GM23248 (cell line): ENCODE measurements at regions not wholly inside any gene's neighbourhood (a gene's known extent, or its start where the extent isn't known, plus 50 kb on each side); places are given as distances from the start of the nearest gene placed in this dataset.

Source experiments
- EZH2 ChIP-seq: fragments of 200-600 bp; sonication (generic); IDR thresholded peaks from 2 replicates; pipeline ENCODE4 v1.6.1; 2018; ENCODE audit warnings: antibody characterized with exemption, mild to moderate bottlenecking; ENCODE audit not compliant: insufficient read depth, poor library complexity, severe bottlenecking
- EZH2phosphoT487 ChIP-seq: fragments of 200-600 bp; sonication (generic); IDR thresholded peaks from 2 replicates; pipeline ENCODE4 v1.6.1; 2018; ENCODE audit warnings: antibody characterized with exemption, moderate library complexity, mild to moderate bottlenecking, low read depth; ENCODE audit not compliant: insufficient read depth

DNA sequence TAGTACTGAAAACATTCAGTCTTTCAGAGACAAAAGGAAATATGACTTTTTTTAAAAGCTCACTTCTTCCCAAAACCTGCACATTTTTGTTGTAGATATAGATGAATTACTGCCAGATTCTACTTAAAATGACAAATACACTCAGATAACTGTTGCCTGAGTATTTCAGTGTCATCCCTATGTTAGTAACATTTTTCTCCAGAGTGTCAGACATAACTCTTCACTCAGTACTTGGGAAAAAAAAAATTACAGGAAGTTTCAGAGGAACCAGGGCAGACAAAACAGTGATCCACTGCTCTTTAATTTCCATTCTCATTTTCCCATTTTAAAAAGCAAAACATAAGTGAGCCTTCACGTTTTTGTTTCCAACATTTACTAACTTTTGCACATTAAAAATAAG lies 79.3 kb upstream of the ITGA1 start:
- TF ChIP-seq EZH2 (no peak), EZH2phosphoT487 (no peak)
